ENCODE measurements at regions not wholly inside any gene's neighbourhood (a gene's known extent, or its start where the extent isn't known, plus 50 kb on each side); places are given as distances from the start of the nearest gene placed in this dataset.
"Not testable (repeated sequence)": the region's sequence is repeated elsewhere in the genome, so short reads cannot be mapped to it uniquely, and the experiment has no call there.

DNA sequence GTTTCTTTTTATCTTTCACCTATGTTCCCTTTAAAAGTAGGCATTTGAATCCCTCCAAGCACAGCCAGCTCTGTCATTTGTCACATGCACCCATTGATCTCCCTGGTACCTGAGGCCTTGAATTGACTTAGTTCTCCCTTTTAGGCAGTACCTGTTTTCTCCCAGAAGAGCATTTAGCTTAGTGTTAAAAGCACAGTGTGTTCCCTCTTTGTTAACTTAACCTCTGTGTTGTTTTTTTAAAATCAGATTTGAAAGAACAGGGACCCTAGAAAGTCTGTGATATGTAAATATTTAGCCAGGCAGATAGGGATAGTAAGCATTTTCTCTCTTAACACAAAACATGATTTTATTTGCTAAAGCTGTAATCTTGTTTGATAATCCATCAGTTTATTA, 113.8 kb upstream of the SPATA31D4 start:
- DNase-seq (ENCODE audit: low read depth): no peak

GRCh38 chr9:81814794-81815464, 113.3 kb upstream of the SPATA31D4 start:
- DNase-seq (ENCODE audit: low read depth): no peak

DNA sequence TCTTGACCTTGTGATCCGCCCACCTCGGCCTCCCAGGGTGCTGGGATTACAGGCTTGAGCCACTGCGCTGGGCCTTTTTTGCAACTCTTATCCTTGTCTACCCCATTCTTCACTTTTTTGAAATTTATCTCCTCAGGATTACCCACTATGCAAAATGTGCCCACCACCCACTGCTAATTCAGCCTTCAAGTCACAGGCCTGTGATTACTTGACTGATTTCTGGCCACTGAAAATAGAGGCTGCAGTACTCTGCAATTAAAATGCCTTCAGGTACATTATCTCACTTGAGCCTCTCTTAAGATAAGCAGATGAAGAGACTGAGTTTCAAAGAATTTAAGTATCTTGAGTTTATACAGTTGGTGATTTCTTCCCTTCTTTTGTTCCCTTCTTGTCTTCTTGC, 112.4 kb upstream of the SPATA31D4 start:
- no peak for DNase-seq (ENCODE audit: low read depth)

DNA sequence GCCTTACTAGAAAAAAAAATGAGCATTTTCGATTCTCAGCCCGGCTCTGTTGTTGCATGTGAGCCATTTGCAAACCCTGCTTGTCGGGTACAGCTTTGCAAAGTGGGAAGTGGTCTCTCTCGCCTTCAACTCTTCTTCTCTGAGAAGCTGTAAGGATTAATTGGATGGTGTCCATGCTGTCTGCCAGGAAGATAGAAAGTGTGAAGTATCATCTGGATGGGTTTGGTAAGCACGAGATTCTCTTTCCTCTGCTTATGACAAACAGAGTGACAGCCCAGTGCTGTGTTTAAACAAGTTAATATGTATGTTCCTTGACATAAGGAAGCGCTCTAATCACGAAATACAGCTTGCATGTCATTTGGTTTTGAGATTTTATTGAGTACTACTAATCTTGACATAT, 109.1 kb upstream of the SPATA31D4 start:
- no peak for DNase-seq (ENCODE audit: low read depth)

DNA sequence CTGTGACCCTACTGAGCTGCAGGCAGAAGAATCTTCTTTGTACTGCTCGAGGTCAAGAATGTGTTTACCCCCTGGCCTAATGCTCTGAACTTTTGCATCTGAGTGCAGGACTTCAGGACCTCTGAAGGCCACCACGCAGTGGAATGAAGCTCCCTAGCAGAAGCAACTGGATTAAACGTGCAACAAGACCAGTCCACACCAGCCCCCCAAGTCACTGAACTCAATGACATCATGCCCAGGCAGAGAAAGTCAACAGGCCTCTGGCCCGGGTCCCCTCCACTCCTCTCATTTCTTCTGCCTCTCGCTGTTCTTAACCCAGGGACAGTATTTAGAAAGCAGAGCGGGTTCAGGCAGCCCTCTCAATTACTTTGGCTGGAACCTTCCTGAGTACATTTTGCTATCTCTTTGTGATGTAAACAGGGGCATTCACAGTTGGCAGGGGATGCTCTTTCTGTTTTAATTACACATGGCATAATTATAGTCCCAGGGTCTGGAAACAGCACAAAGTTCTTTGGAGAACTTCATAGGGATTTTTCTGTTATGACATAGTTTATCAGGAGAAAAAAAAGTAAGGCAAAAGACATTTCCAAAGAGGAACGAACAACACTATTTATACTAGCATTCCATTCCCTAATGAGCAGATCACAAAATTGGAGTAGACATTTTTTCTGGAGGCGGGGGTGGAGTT, 108.2 kb upstream of the SPATA31D4 start:
- DNase-seq (ENCODE audit: low read depth): no peak

GRCh38 chr9:81822301-81822865, 105.8 kb upstream of the SPATA31D4 start:
- DNase-seq (ENCODE audit: low read depth): no peak

- no peak for DNase-seq (ENCODE audit: low read depth)
Measured at GRCh38 chr9:81822967-81823366, 105.3 kb upstream of the SPATA31D4 start.

- DNase-seq (ENCODE audit: low read depth): no peak
Measured at GRCh38 chr9:81823672-81824554, 104.3 kb upstream of the SPATA31D4 start.

- no peak for DNase-seq (ENCODE audit: low read depth)
Measured at GRCh38 chr9:81824802-81825730, 103.2 kb upstream of the SPATA31D4 start.

DNA sequence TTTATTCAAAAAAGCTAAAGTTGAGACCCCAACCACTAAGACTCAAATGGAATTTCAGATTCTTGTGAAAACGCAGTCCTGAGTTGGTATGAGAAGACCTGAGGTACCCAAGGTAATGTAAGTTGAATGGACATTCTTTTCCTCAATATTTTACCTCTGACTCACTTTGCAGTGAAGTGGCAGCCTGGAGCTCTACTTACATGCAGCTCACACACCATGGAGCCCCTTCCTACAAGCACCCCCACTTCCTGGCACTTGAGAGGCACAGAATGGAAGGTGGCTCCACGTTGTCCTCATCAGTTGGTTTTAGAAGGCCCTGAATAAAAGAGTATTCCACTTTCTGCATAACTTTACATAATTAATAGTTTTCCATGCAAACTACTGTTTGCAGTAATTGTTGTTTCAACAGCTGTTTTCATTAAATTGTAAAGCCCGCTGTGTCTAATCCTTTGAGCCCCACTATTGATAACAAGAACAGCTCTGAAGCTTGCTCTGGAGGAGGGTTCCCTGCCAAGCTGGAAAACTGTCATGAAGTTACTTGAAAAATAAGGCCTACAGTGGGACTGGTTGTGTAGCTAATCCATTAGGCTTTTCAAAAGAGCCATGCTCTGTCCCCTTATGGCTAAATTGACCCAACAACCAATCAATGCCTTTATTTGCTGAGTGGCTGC, 102.2 kb upstream of the SPATA31D4 start:
- no peak for DNase-seq (ENCODE audit: low read depth)

- DNase-seq (ENCODE audit: low read depth): no peak
Measured at GRCh38 chr9:81826517-81826906, 101.7 kb upstream of the SPATA31D4 start.

DNA sequence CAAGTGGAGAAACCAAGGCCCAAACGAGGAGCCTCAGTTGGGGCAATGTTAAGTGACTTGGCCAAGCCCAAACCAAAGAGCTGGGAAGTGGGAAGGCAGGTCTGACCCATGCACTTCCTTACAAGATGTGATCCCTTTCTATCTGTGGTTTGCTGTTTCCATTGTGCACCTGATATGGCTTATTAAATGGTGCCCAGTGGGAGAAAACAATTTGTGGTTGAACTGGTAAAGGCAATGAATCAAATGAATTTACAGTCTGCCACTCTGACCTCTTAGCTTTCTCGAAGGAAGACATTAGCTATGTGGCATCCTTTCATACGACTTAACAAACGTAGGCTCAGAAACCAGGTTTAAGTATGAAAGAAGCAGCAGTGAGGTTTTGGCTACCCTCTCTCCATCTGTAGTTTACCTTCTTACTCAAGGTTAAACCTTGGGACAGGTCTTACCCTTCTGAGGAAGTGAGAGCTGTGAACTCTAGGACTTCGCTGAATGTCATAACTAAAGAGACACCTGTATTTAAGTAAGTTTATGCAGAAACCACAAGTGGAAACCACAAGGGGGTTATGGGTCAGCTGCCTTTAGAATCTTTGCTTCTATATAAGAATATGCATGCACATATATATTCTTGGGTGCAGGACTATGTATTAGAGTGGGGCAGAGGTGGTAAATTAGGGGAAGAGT, 100.5 kb upstream of the SPATA31D4 start:
- no peak for DNase-seq (ENCODE audit: low read depth)

DNA sequence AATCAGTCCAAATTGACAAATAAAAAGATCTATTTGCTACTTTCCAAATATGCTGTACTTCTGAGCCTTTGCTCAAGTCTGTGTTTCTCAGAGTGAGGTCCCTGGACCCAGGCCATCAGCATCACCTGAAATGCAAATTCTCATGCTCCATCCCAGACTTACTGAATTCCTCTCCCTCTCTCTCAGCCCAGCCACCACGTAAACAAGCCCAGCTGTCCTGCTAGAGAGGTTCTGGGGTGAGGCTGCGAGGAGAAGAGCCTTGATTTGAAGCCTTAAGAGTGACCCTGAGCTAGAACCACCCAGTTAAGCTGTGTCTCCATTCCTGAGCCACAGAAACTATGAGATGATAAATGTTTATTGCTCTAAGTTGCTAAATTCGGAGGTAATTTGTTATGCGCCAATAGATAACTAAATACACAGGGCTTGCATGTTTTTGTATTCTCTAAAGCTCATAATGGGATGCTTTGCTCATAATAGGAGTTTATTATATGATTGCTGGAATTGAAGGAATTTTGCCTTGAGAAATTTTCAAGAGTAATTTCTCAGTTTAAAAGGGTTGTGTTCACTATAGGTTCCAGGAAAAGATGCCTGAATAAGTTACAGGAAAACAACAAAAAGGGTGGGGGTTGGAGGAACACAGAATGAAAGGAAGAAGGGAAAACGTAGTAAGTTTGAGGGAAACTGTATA, 98.9 kb upstream of the SPATA31D4 start:
- no peak for DNase-seq (ENCODE audit: low read depth)

GRCh38 chr9:81830431-81830830, 97.8 kb upstream of the SPATA31D4 start:
- DNase-seq (ENCODE audit: low read depth): not testable (repeated sequence)

GRCh38 chr9:81832571-81833285, 95.5 kb upstream of the SPATA31D4 start:
- DNase-seq (ENCODE audit: low read depth): no peak

DNA sequence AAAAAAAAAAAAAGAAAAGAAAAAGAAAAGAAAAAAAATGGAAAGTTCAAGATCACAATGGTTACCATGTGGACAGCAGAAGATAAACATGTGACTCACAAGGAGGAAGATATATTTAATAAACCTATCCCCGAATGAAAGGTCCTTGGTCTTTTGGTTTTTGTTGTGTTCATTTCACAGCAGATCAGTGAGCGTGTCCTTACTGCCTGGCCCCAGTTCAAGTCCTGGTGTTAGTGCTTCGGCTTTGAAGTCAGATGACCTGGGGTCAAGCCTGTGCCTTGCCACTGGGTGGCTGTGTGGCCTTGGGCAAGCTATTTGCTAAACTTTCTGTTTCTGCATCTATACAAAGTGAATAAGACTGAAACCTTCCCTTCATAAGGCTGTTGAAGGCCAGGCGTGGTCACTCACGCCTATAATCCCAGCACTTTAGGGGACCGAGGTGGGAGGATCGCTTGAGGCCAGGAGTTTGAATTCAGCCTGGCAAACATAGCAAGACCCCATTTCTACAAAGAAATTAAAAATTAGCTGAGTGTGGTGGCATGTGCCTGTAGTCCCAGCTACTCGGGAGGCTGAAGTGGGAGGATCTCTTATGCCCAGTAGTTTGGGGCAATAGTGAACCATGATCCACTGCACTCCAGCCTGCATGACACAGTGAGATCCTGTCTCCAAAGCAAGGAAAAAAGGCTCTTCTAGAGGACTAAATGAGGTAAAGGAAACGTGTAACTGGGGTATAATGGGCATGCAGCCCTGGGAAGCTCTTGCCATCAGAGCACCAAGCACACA, 94.5 kb upstream of the SPATA31D4 start:
- no peak for DNase-seq (ENCODE audit: low read depth)

DNA sequence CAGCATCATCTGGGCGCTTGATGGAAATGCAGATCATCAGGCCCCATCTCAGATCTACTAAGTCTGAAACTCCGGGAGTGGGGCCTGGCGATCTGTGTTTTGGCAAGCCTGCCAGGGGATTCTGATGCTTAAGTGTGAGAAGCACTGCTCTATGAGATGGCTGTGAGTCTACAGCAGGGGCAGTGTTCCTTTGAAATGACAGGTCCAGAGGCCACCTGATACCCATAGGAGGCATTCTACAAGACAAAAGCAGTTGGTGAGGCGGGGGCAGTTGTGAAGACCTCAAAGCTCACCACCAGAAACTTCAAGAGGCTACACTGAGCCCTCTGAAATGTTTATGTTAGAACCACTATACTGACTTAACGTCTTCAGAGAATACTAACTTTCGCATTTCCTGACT, 86.9 kb upstream of the SPATA31D4 start:
- no peak for DNase-seq (ENCODE audit: low read depth)

- DNase-seq (ENCODE audit: low read depth): no peak
Measured at GRCh38 chr9:81844131-81844567, 84.1 kb upstream of the SPATA31D4 start.
